AG04449 (cell line): ENCODE measurements at regions not wholly inside any gene's neighbourhood (a gene's known extent, or its start where the extent isn't known, plus 50 kb on each side); places are given as distances from the start of the nearest gene placed in this dataset.

Source experiments
- CTCF ChIA-PET: fragments of 350-600 bp; formaldehyde crosslinking; extraction: SDS; loops from one replicate; lab custom pipeline; 2021; ENCODE audit warnings: antibody characterized with exemption; lab: Yijun Ruan, JAX
- POLR2A ChIA-PET: fragments of 400-600, 350-600 bp; formaldehyde crosslinking; extraction: SDS; loops from one replicate; lab custom pipeline; 2020; ENCODE audit warnings: antibody characterized with exemption, inconsistent platforms; lab: Yijun Ruan, JAX
- DNase-seq: peaks from one replicate; pipeline ENCODE4 v3.0.0-alpha.2; 2010; ENCODE audit warnings: low read depth, low spot score
- H3K4me3 ChIP-seq: 2 replicates; pipeline ENCODE4 v1.5.1; 2011; ENCODE audit warnings: low read depth, mild to moderate bottlenecking, control low read depth, low read length
- TF ChIP-seq, protein P1 (sequence below): IDR thresholded peaks from one replicate; pipeline ENCODE4 v1.5.1; 2011; ENCODE audit warnings: mild to moderate bottlenecking, moderate library complexity, low read length, control low read depth, inconsistent platforms; ENCODE audit not compliant: insufficient read depth; ENCODE audit errors: missing control alignments

DNA sequence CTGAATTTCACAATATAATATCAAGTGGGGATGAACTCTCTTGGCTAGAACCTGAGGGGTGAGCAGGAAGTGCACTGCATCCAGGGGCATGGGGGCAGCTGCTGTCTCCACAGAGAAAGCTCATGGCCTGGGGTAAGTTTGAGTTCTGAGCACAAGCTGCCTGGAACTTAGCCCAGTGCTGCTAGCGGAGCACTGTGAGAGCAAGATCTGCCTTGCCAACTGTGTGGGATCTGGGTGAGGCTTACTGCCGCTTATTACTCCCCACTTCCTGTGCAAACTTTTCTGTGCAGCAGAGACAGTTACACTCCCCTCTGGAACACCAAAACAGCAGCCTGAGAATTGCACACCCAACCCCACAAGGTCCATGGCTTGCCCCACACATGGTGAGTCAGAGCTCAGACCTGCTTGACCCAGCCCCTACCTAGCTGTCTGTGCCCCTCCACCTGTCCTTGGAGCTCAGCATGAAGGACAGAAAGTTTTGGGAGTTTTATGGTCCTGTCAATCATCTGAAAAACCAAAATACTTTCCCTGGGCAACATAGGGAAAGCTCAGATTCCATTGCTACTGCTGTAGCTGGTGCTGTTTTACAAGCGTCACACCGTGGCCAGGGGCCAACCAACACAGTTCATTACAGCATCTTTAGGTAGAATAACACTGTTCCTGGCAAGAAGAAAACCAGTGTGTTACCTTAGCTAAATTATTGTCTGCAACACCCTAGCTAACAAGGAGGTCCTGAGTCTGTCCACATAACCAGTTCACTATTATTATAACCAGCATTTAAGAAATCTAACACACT is 762.1 kb upstream of the NEGR1 start:
- CTCF ChIA-PET: no interaction called here

DNA sequence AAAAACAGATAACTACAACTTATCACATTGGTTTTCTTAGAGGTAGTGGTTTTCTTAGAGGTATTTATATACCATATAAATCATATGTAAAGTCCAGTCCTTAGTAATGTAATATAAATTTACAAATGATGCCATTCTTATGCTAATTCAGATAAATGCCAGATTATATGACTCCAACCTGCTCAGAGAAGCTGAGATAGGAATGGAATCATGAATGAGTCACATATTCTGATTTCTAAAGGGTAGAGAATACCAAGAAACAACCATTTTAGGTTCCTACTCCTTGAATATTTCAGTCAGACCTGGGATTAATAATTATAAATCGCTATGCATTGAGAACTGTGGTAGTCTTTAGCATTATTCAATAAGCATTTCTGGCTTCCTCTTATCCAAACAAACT is 760.1 kb upstream of the NEGR1 start:
- H3K4me3 ChIP-seq: no peak overlapping the region
- TF ChIP-seq, protein P1, sequence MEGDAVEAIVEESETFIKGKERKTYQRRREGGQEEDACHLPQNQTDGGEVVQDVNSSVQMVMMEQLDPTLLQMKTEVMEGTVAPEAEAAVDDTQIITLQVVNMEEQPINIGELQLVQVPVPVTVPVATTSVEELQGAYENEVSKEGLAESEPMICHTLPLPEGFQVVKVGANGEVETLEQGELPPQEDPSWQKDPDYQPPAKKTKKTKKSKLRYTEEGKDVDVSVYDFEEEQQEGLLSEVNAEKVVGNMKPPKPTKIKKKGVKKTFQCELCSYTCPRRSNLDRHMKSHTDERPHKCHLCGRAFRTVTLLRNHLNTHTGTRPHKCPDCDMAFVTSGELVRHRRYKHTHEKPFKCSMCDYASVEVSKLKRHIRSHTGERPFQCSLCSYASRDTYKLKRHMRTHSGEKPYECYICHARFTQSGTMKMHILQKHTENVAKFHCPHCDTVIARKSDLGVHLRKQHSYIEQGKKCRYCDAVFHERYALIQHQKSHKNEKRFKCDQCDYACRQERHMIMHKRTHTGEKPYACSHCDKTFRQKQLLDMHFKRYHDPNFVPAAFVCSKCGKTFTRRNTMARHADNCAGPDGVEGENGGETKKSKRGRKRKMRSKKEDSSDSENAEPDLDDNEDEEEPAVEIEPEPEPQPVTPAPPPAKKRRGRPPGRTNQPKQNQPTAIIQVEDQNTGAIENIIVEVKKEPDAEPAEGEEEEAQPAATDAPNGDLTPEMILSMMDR: no peak
- ChIA-PET CTCF (no interaction called here), POLR2A (no interaction called here)
- no peak for DNase-seq

More for the DNA sequence above, 762.1 kb upstream of the NEGR1 start:
- no peak overlapping the region for H3K4me3 ChIP-seq
- POLR2A ChIA-PET: no interaction called here
- no peak for DNase-seq
- TF ChIP-seq, protein P1: no peak

DNA sequence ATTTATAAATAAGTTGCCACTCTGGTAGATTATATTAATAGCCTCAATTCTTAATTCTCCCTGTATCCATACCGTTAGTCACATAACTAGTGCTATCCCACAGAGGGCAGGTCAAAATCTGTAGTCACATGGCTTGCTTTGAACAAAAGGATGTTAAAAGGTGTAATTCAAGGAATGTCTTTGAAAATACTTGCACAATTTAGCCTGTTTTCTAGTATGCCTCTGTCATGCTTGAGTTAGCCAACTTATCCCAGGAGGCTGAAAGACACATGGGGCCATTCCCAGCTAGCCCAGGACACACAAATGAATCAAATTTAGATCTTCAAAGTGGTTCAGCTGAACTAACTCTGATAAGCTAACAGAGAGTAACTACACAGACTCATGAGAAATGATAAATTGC is 758.5 kb upstream of the NEGR1 start:
- ChIA-PET CTCF (no interaction called here), POLR2A (no interaction called here)
- H3K4me3 ChIP-seq: no peak overlapping the region
- TF ChIP-seq, protein P1: no peak
- no peak for DNase-seq

DNA sequence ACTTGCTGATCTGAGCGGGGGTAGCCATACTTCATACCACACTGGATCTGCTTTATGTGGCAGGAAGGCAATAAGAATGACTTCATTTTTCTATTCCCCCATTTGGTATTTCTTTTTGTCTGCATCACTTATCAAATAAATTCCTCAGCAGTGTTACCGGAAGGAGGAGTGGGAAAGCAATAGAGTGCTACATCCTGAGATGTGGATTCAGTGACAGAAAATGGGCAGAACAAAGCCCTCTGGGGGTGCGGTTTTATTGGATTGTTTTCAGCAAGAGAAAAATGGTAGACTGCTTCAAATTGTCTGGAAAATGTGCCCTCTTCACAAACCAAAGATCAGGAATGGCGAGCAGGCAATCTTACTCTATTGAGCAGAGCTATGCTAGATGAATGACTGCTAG is 751.9 kb upstream of the NEGR1 start:
- ChIA-PET CTCF (no interaction called here), POLR2A (no interaction called here)
- no peak overlapping the region for H3K4me3 ChIP-seq
- TF ChIP-seq, protein P1: no peak
- no peak for DNase-seq

DNA sequence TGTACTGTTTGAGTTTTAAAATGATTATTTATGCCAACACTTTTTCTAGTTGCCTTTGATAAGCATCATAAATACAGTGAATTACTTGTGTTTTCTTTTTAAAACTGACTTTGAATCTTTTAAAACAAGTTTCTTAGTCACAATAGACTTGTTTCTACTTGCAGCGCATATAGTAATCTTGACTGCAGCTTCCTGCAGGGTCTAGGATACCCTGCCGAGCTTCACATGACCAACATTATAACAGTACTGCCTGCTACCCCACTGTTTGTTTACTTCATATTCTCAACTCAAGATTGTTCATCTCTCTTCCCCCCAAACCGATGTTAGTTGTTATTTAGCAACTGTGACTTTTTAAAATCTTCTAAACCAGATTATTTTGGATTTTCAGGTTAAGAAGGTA is 751.3 kb upstream of the NEGR1 start:
- TF ChIP-seq, protein P1: no peak
- POLR2A ChIA-PET: no interaction called here

DNA sequence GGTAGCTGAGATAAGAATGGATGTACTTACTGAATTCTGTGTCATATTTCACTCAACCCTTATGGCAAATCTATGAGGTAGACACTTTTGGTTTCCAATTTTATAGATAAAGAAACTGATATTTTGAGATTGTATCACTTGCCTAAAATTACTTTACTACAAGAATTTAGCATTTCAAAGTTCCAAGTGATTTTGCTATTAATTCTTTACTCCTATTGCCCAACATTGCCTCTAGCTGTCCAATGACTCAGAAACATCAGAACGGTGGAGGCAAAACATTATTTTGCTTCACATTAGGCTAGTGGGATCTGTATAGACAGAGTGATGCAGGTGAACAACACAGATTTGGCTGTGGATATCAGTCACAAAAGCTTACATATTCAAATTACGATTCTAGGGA is 747.2 kb upstream of the NEGR1 start:
- ChIA-PET POLR2A (no interaction called here), CTCF (no interaction called here)
- no peak for DNase-seq
- no peak overlapping the region for H3K4me3 ChIP-seq
- TF ChIP-seq, protein P1: no peak

More for the DNA sequence above, 751.3 kb upstream of the NEGR1 start:
- no peak for DNase-seq
- H3K4me3 ChIP-seq: no peak overlapping the region
- CTCF ChIA-PET: no interaction called here
